MM.1S (cell line): ENCODE measurements at regions not wholly inside any gene's neighbourhood (a gene's known extent, or its start where the extent isn't known, plus 50 kb on each side); places are given as distances from the start of the nearest gene placed in this dataset.

Experiments used
- DNase-seq: peaks from one replicate; pipeline ENCODE4 v3.0.0-alpha.2; 2015
- H2AFZ ChIP-seq: fragments of 300-600 bp; sonication (generic); 2 replicates; pipeline ENCODE4 v1.6.0; 2016; ENCODE audit warnings: antibody characterized with exemption, low read length
- H3F3A ChIP-seq: fragments of 300-600 bp; sonication (generic); 2 replicates; pipeline ENCODE4 v1.6.1; 2016; ENCODE audit warnings: mild to moderate bottlenecking, antibody characterized with exemption, low read length, moderate library complexity, mixed read lengths; ENCODE audit not compliant: insufficient read depth
- H3K27ac ChIP-seq: fragments of 300-600 bp; sonication (generic); 2 replicates; pipeline ENCODE4 v1.5.1; 2016; ENCODE audit warnings: mild to moderate bottlenecking, low read length
- H3K27me3 ChIP-seq: fragments of 300-600 bp; sonication (generic); replicated peaks from 2 replicates; pipeline ENCODE4 v1.6.0; 2016; ENCODE audit warnings: low read length; ENCODE audit not compliant: insufficient read depth
- H3K36me3 ChIP-seq: fragments of 300-600 bp; sonication (generic); replicated peaks from 2 replicates; pipeline ENCODE4 v1.6.1; 2016; ENCODE audit warnings: mild to moderate bottlenecking, low read length, mixed read lengths; ENCODE audit not compliant: insufficient read depth
- H3K4me1 ChIP-seq: fragments of 300-600 bp; sonication (generic); 2 replicates; pipeline ENCODE4 v1.6.1; 2016; ENCODE audit warnings: low read length, mixed read lengths
- H3K4me2 ChIP-seq: fragments of 300-600 bp; sonication (generic); 2 replicates; pipeline ENCODE4 v1.6.0; 2016; ENCODE audit warnings: low read depth, low read length
- H3K4me3 ChIP-seq: fragments of 300-600 bp; sonication (generic); 2 replicates; pipeline ENCODE4 v1.5.1; 2016; ENCODE audit warnings: low read length, mixed read lengths
- H3K79me2 ChIP-seq: fragments of 300-600 bp; sonication (generic); 2 replicates; pipeline ENCODE4 v1.6.1; 2016; ENCODE audit warnings: mixed run types, low read length, mixed read lengths
- H3K9ac ChIP-seq: fragments of 300-600 bp; sonication (generic); 2 replicates; pipeline ENCODE4 v1.6.1; 2016; ENCODE audit warnings: low read length, mixed read lengths
- H3K9me2 ChIP-seq: fragments of 300-600 bp; sonication (generic); replicated peaks from 2 replicates; pipeline ENCODE4 v1.6.1; 2016; ENCODE audit warnings: mild to moderate bottlenecking, low read length, mixed read lengths; ENCODE audit not compliant: insufficient read depth
- H3K9me3 ChIP-seq: fragments of 300-600 bp; sonication (generic); replicated peaks from 2 replicates; pipeline ENCODE4 v1.6.1; 2016; ENCODE audit warnings: mild to moderate bottlenecking, low read length, mixed read lengths; ENCODE audit not compliant: insufficient read depth
- H4K20me1 ChIP-seq: fragments of 300-600 bp; sonication (generic); 2 replicates; pipeline ENCODE4 v1.6.1; 2016; ENCODE audit warnings: mild to moderate bottlenecking, low read length, moderate library complexity, mixed read lengths; ENCODE audit not compliant: insufficient read depth
- CTCF ChIP-seq: fragments of 300-600 bp; sonication (generic); IDR thresholded peaks from 2 replicates; pipeline ENCODE4 v1.5.1; 2016; ENCODE audit warnings: antibody characterized with exemption, low read length, mixed read lengths
- EZH2 ChIP-seq: fragments of 300-600 bp; sonication (generic); optimal IDR thresholded peaks from 2 replicates; pipeline ENCODE3; 2017; ENCODE audit warnings: low read depth, mild to moderate bottlenecking, antibody characterized with exemption, low read length, mixed read lengths
- EZH2phosphoT487 ChIP-seq: fragments of 300-600 bp; sonication (generic); IDR thresholded peaks from 2 replicates; pipeline ENCODE4 v1.6.1; 2018; ENCODE audit warnings: antibody characterized with exemption, low read length

- Histone ChIP-seq H3K9me3 (no peaks in the 10 kb centered on the region), H2AFZ (no peak overlapping the region), H3K27me3 (no peaks in the 10 kb centered on the region), H3K4me2 (no peak overlapping the region), H3K9me2 (no peaks in the 10 kb centered on the region), H3K79me2 (no peaks in the 10 kb centered on the region), H3K36me3 (no peaks in the 10 kb centered on the region), H4K20me1 (no peaks in the 10 kb centered on the region), H3K27ac (no peak overlapping the region), H3K4me3 (no peak overlapping the region), H3K4me1 (no peaks in the 10 kb centered on the region), H3K9ac (no peak overlapping the region), H3F3A (no peaks in the 10 kb centered on the region)
- TF ChIP-seq CTCF = no peak
- TF ChIP-seq EZH2phosphoT487 = no peak
- no peak for TF ChIP-seq EZH2
- no peak for DNase-seq
Observed at GRCh38 chr10:4257939-4258465, 473.0 kb upstream of the KLF6 start.

- no peak for TF ChIP-seq CTCF
- Histone ChIP-seq H3K4me3 (no peak overlapping the region), H3K9me2 (no peaks in the 10 kb centered on the region), H3K79me2 (no peaks in the 10 kb centered on the region), H3K27ac (no peak overlapping the region), H3K27me3 (no peaks in the 10 kb centered on the region), H4K20me1 (no peaks in the 10 kb centered on the region), H3K4me2 (no peak overlapping the region), H3K9me3 (no peaks in the 10 kb centered on the region), H3K36me3 (no peaks in the 10 kb centered on the region), H3K9ac (no peak overlapping the region), H3K4me1 (no peaks in the 10 kb centered on the region), H3F3A (no peaks in the 10 kb centered on the region), H2AFZ (no peak overlapping the region)
- DNase-seq = no peak
Observed at GRCh38 chr10:4256971-4257370, 472.0 kb upstream of the KLF6 start.

- TF ChIP-seq CTCF (no peak), EZH2phosphoT487 (no peak), EZH2 (no peak)
- no peak overlapping the region for H2AFZ ChIP-seq
- H3K4me3 ChIP-seq = no peak overlapping the region
- no peaks in the 10 kb centered on the region for H3K27me3 ChIP-seq
- no peak overlapping the region for H3K9ac ChIP-seq
- H3K36me3 ChIP-seq = no peaks in the 10 kb centered on the region
- H3K4me1 ChIP-seq = peaks cover 5% of the 10 kb centered on the region; the same call in 1 of the 2 replicates
- H4K20me1 ChIP-seq = no peaks in the 10 kb centered on the region
- no peaks in the 10 kb centered on the region for H3K9me2 ChIP-seq
- no peaks in the 10 kb centered on the region for H3K9me3 ChIP-seq
- H3K4me2 ChIP-seq = no peak overlapping the region
- H3K79me2 ChIP-seq = no peaks in the 10 kb centered on the region
- no peak overlapping the region for H3K27ac ChIP-seq
- H3F3A ChIP-seq = no peaks in the 10 kb centered on the region
- no peak for DNase-seq
Observed at GRCh38 chr10:4255751-4256150, 470.7 kb upstream of the KLF6 start.
